ENCODE measurements at regions not wholly inside any gene's neighbourhood (a gene's known extent, or its start where the extent isn't known, plus 50 kb on each side); places are given as distances from the start of the nearest gene placed in this dataset.

GRCh38 chr14:38718519-38718918 is 384.5 kb downstream of the SEC23A start:
- TF ChIP-seq CTCF (IDR thresholded peaks at IDR 0.05): no peak
- no peak for TF ChIP-seq ATF3 (CRISPR knock-in tag; conservative IDR thresholded peaks at IDR 0.05)
- no peak for TF ChIP-seq MAX (CRISPR knock-in tag; IDR thresholded peaks at IDR 0.05)
- TF ChIP-seq E2F1 (CRISPR knock-in tag; IDR thresholded peaks at IDR 0.05): no peak

All from WTC11 (cell line).